ENCODE measurements at regions not wholly inside any gene's neighbourhood (a gene's known extent, or its start where the extent isn't known, plus 50 kb on each side); places are given as distances from the start of the nearest gene placed in this dataset.

DNA sequence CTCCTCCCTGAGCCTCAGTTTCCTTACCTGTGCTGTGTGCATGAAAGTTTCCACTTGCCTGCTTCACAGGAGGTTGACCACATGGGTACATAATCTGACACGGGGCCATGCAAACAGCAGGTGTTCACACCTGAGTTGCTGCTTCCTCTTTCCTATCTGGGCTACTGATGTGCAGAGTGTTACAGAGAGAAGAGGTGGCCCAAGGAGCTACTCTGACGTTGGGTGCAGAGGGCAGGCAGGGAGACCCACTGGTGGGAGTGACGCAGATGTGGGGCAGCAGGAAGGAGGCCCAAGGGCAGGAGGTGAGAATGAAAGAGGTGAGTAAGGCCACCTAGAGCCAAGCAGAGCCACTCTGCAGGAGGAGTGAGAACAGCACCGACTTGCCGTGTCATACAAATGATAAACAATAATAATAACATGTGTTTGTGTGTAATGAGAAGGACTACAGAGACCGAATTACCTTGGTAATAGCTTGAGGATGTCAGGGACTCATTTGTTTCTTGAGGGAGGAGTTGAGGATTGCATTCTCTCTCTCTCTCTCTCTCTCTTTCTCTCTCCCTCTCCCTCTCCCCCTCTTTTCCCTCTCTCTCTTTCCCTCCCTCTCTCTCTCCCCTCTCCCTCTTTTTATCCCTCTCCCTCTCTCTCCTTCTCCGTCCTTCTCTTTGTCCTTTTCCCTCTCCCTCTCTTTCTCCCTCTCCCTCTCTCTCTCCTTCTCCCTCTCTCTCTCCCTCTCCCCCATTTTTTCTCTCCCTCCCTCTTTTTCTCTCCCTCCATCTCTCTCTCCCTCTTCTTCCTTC lies 87.4 kb upstream of the IGSF21 start:
- no peak for DNase-seq

DNA sequence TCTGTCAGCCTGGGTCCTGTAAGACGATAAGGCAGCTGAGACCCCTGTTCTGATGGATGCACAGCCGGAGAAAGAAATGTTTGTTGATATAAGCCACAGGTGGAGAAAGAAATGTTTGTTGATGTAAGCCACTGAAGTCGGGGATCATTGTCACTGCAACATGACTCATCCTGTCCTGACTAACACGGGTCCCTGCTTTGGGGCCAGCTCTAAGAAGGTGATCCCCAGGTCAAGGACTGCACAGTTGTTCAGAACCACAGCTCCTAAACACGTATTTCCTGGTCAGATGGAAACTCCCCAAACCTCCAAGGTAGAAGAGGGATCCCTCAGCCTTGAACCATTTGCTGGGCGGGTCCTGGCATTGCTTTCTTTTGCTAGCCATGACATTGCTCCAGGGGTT lies 86.4 kb upstream of the IGSF21 start:
- no peak for DNase-seq

DNA sequence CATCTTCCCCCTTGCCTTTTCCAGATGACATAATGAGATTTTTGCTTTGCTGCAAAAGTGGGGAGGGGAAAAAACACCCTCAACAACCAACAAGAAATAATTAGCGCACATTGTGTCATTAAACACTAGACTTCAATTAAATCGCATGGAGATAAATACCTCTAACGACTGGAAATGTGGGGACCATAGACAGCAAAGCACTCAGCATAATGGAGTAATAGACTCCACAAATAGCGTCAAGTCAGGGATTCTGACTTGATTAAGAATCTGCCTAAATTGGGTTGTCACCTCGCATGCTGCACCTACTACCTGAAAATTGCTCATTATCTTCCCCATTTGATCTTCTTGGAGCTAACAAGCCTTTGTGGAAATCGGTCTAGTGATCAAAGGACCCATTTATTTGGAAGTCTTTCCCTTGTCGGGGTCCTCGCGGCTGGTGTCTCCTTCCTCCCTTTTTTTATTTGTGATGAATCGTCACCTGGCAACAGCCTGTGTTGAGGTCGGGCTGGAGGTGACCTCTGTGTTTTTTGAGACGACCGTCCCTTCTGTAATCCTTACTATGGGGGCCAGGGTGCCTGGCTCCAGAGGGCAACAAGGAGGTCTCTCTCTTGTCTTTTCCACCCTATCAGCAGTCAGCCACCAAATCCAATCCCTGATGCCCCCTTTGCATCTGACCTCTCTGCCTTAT lies 75.3 kb upstream of the IGSF21 start:
- DNase-seq = no peak

DNA sequence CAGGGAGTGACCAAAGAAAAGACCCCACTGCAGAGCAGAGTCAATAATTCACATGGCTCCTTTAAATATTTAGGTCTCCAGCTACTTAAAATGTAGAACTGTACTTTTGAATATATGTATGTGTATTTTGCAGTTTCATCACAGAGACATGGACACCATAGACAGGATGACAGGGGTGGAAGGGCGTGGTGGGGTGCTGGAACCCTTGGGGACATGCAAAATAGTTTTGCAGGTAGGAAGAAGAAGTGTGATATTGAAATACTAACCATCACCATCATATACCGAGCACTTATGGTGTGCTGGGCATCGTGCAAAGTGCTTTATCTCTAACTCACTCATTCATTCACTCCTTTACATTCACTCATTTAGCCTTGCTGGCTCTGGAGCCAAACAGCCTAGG lies 72.5 kb upstream of the IGSF21 start:
- no peak for DNase-seq

DNA sequence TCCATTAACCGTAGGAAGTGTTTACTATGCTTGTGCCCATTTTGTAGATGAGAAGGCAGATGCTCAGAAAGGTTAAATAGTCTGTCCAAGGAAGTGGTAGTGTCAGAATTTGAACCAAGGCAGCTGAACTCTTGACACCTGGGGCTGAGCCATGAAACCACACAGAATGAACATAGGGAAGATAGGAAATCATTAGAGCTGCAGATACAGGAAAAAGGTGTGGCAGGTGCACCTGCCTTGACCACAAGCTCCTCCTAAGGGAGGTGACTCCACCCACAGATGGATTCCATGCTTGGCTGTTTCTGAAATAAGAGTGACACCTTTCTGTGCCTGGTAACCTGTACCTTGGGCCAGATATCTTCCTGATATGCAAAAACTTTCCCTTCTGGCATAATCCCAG lies 69.9 kb upstream of the IGSF21 start:
- no peak for DNase-seq

DNA sequence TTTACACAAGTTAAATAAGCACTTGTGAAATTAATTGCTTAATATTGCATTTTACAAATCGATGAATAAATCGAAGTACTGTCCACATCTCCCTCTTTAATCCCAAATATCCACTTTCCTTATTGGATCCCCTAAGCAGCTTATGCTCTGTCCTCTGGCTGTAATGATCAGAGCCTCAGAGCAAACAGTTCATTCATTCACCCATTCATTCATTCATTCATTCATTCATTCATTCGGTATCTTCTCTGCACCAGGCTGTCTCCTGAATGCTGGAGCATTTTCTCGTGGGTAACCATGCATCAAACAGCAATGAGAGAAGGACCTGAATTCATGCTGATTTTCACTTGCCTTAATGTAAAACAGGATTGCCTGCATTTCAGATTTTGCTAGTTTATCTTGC lies 69.5 kb upstream of the IGSF21 start:
- no peak for DNase-seq

DNA sequence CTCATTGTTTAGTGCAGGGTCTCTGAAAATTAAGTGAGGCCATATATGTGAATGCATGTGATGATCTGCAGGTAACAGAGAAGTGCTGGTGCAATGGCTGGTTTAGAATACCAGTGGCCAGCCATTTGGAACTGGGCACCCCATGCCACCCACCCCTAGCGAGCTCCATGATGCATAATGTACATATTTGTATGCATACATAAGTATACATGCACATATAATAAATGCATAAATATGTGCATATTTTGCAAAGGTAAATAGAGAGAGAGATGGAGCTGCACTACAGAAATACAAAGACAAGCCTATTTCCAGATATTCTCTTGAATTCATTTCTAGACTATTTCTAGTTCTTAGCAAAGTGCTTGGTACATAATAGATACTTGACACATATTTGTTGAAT lies 68.5 kb upstream of the IGSF21 start:
- DNase-seq = no peak

DNA sequence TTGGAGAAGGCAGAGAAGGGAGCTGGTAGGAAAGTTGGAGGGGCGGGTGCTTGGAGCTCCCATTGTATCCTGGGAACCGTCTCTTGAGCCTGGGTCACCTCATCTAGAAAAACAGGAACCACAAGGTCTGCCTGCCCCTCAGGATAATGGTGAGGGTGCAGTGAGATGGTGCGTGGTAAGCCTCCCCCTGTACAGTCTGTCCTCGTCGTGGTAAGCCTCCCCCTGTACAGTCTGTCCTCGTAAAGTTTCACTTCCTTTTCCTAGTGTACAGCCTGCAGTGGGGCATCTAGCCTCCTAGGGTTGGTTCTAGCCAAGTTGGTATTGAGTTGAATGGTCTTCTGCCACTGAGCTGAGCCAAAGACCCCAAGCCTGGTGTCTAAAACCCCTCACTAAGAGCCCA lies 66.5 kb upstream of the IGSF21 start:
- no peak for DNase-seq

DNA sequence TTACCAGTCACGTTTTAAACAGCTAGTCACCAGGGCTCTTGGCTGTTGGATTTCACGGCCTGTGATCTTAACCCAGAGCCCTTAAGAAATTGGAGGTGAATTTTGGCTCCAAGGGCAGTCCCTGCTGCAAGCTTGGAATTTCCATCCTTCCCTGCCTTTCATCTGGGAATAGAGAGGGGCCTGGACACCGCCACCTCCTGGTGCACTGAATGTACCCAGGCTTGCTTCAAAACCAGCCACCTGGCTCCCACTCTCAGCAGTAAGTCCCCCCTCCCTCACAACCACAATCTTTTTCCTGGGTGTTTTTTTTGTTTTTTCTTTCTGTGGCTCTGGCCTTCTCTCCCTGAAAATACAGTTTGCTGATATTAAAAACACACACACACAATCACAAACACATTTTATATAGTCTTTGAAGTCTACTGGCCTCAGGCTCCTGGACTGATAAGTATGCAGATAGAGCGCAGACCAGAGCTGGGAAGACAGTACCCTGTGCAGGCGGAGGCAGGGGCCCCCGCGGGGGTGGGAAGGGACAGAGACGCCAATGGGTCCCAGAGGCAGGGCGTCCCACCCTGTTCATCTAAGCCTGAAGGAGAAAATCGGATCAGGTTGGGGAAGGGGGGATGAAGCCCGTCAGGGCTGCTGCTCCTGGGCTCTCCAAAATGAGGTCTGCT lies 65.8 kb upstream of the IGSF21 start:
- no peak for DNase-seq

DNA sequence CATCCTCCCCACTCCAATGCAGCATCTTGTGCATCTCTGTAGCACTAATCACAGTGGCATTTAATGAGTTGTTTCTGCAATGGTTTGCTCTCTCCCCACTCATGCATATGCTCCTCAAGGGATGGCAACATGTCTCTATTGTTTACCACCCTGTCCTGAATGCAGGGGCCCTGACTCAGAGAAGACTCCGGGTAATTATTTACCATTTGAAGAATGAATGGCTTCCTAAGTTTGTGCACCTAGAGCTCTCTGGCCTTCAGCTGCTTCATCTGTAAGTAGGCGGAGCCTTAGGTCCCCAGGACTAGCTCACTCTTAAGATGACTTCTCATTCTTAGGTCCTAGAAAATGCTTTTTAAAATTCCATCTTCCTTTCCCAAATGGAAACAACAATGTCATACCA lies 63.7 kb upstream of the IGSF21 start:
- DNase-seq = no peak

DNA sequence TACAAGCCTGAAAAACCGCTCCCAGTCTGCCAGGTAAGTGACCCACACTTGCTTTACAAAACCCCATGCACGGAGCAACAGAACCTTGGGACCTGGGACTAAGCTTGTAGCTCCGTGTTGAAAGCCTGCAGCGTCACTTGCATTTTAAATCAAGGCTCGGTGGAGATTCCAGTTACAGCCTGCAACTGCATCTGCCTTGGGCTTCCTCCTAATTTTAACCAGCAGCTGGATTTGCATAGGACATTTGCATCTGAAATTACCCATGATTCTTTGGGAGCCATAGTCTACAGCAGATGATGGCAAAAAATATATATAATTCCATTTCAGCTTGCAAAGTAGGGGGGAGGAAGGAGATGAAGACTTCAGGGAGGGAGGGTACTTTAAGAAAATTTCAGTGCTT lies 62.4 kb upstream of the IGSF21 start:
- no peak for DNase-seq

DNA sequence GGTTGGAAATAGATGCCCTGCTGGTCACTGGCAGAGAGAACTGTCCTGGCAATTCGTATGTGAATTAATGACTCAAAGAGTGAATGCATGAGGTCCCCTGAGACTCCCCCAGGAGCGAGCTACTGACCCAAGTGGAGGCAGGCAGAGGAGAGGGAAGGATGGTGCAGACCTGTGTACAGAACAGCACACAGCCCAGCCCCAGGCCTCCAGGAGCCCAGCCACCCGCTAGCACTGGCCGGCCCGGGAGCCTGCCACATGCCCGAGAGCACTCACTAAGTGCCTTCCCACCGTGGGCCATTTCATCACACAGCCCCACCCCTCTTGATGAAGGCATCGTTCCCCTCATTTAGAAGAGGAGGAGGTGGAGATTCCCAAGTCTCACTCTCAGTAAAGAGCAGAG lies 62.0 kb upstream of the IGSF21 start:
- DNase-seq = no peak

DNA sequence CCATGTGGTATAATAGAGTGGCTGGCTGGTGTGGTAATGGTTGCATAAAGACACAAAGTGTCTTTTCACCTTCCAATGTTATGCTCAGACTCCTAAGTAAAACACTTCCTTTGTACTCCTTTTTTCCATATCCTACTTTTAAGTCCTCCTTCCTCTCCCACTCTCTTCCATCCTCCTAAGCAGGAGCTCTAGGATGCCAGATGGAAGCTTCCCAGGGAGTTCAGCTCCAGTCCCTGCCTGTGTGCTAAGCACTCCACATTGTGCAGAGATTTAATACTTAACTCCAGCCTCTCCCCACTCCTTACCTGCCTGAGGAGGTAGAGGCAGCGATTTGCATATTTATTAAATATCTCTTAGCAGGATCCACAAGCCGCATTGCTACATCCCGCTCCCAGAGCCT lies 60.5 kb upstream of the IGSF21 start:
- no peak for DNase-seq

DNA sequence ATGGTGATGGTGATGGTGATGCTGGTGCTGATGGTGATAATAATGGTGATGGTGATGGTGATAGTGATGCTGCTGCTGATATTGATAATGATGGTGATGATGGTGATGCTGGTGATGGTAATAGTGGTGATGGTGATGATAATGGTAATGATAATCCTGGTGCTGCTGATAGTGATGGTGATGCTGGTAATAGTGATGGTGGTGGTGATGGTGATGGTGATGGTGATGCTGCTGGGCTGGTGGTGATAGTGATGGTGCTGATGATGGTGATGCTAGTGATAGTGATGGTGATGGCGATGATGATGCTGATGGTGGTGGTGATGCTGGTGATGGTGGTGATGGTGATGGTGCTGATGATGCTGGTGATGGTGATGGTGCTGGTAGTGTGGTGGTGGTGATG lies 58.4 kb upstream of the IGSF21 start:
- DNase-seq = no peak

DNA sequence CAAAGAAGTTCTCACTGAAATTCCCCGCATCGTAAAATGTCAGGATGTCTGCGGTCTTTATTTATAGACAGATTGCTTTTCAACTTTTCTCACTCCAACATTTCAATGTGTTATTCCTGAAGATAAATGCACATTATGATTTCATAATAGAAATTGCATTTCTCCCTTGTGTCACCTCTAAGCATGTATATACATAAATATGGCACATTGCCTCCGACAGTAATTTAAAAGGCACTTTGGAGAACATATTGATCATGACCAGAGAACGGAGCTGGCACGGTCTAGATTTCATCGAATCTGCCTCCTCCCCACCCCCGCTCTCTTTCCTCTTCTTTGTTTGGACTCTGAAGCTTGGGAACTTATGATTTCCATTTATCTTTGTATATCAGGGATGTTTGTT lies 54.9 kb upstream of the IGSF21 start:
- no peak for DNase-seq

DNA sequence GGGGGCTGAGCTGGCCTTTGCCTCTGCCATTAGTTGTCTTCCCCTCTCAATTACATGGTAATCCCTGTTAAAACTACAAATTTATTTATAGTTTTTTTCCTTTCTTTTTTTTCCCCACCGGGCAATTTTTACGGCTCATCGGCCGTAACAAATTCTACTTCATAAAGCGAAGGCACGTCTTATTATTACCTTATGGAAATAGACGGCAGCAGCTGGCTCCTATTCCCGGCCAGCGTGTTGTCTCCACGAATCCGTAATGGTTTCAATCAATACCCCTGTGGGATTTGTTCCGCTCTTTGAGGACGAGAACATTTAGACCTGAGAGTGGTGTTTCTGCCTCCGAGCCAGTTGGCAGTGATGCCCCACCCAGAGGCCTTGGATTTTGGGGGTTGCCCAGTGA lies 52.4 kb upstream of the IGSF21 start:
- DNase-seq = no peak

DNA sequence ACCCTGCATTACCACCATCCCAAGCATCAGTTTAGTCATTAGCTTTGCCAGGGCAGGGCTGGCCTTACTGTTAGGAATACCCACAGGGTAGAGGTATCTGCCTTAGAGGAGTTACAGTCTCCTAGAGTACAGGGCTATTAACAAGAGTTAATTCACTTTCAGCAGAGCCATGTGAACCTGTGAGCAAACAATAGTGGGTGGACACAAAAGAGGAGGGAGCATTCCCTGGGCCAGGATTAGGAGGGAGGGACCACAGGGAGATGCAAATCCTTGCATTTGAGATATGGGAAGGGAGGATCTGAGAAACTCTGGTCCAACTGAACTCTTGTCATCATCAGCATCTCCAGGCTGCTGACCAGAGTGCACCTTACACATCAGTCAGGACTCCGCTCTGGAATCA lies 51.1 kb upstream of the IGSF21 start:
- no peak for DNase-seq

DNA sequence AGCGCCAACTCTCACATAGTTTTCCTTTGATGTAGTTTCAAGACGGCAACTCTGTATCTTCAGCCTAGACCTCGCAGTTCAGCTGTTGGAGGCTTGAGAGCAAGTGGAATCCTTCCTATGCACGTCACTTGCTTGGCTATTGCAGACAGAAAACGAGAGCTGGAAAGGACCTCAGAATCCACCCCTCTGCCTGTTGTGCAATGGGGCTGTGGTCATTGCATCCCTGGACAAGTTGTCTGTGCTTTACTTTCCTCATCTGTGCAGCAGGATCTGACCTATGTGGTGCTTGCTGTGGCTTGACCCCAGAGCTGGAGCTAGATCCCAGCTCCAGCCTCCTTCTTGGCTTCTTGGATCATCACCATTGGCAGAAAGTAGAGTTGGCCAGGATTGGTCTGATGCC lies 50.0 kb upstream of the IGSF21 start:
- DNase-seq = no peak

Data from NCI-H774 (cell line).